ENCODE measurements at regions not wholly inside any gene's neighbourhood (a gene's known extent, or its start where the extent isn't known, plus 50 kb on each side); places are given as distances from the start of the nearest gene placed in this dataset.

DNA sequence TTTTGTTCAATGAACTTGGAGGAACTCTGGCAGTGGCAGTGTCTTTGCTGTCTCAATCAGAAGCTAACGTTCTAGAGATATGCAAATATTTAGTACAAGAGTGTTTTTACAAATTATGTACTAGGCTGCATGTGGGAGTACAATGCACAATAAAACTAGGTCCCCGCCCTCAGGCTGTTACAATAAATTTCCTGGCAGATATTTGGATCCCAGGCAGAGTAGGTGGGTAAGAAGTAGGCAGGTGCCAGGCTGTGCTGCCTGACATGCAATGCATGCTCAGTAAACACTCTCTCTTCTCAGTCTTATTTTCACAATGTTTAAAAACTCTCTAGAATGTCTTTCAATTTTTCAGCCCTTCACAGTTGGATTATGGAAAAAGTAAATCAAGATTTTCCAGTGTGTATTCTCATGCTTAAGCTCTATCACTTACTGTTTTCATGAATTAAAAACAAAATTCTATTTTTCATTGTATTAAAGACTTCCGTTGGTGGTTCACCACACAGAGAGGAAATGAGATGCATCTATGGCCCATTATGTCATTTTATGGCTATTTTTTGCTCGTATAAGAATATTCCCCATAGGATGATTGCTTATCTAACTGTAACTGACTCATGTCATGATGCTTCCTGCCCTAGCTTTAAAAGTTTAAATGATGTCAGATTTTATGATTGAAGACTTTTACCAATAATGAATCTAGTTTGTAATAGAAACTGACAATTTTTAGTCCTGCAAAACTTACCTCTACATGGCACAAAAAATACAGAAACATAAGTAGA is 346.1 kb downstream of the RND3 start:
- DNase-seq (ENCODE audit: low spot score in 2 of 2): no peak
- FAIRE-seq: no peak

DNA sequence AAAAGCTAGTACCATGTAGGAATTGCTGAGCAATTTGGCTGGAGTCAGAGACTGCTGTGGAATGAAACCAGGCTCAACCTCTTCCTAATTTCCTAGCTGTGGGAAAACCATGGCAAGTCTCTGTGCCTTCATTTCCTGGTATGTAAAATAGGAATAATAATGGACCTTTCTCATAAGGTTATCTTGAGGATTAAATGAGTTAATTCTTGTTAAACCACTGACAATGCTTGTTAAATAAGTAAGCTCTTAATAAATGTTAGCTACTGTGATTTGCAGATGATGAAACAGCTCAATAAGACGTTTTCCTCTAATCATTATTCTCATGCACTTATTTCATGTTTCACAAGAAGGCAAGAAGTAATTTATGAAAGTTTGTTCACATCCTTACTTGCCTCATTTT is 346.7 kb downstream of the RND3 start:
- no peak for DNase-seq (ENCODE audit: low spot score in 2 of 2)
- FAIRE-seq: no peak

DNA sequence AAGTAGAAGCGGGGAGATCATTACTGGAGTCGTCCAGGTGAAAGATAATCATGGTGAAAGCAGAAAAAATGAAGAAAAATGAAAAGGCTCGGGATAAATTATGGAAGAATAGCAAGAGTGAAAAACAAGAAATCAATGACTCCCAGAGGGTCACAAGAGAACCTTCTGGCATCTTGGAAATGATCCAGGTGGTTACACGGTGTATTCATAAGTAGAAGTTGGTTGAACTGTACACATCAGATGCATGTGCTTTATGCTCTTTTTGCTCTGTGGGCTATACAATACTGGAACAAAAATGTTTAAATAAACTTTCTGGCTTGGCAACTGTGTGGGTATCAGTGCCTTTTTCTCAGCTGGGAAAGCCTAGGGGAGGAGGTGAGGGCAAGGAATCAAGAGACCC is 348.9 kb downstream of the RND3 start:
- FAIRE-seq: no peak
- DNase-seq (ENCODE audit: low spot score in 2 of 2): no peak

DNA sequence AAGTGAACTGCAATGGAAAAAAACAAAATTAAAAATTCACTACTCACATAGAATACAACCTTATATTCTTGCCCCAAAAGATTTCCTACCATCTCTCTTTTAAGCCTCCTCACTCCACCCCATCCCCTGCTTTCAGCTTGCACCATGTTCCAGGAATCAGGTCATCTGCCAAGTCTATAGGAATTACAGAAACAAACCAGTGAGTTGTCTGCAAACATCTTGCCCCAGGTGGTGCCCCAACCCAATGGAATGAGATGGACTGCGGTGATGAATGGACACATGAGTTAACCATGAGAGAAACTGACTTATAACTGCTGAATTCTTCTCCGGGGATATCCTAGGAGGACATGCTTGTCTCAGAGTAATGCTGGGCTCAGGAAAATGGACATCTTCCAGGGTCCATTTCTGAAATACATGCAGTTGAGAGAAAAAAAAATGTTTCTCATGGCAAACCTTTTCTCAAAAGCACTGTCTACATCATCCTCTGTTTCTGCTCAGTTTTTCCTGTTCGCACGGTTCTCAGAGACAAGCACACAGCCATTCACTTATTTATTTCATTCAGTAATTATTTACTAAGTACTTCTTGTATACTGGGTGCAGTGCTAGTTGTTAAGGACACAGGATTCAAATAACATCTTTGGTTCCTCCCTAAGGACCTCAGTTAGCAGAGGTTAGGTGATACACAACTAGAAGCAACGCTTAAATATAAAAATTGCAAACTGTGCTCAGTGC is 350.0 kb downstream of the RND3 start:
- no peak for FAIRE-seq
- DNase-seq (ENCODE audit: low spot score in 2 of 2): no peak

DNA sequence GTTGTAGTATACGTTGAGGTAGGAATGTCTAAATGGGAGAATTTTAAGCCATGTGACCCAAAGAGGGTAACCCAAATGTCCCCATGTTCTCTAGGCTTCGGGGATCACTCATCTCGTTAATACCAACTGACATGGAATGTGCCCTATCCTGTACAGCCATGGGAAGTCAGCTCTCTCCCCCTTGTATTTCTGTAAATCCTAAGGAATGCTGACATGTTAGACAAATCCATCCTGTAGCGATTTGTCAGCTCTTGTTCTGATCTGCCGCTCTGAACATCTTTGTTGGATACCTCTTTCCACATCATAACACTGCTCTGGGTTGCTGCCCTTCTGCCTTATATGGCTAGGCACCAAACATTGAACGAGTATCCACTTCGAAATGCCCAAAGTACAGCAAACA is 350.6 kb downstream of the RND3 start:
- no peak for FAIRE-seq
- DNase-seq (ENCODE audit: low spot score in 2 of 2): no peak

DNA sequence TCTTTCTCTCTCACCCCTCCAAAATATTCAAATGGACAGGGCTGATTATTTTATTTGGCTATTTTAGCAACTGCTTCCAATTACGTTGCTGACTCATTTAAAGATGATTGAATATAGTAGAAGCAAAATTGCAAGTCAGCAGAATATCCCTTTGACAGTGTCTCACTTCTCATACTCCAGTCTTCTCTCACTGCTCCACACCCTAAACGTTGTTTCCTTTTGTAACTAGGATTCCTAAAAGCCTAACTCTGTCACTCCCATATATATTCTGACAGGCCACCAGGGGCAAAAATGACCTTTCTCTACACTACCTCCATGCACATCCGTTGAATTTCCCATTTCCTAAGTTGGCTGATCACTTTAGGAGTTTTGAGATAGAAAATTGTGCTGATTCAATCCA is 351.1 kb downstream of the RND3 start:
- FAIRE-seq (no peak), DNase-seq (ENCODE audit: low spot score in 2 of 2) (no peak)

DNA sequence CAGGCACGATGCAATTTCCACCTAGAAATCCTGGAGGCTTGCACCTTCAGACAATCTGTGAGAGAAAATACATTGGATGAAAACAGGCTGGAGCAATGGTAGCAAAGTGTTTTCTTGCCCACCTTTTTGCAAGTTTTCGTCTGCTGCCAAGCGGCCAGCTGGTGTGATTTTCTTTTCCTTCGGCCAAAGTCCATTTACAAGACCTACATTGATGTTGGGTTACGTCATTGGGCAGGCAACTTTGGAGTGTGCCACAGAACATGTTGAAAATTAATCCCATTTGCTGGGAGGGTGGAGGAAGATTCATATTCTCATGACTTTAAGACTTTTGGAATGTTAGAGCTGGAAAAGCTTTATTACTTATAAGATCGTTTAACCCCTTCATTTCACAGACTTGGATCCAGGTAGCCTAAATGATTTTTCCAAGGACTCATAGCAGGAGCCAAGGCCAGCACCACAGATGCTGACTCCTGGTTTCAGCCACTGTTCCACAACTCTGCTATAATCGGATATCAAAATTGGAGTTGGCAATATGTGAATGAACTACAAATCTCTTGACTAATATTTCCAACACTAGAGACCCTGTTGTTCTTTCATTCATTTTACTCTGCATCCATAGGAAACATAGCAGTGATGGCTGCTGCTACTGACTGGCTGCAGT is 352.1 kb downstream of the RND3 start:
- FAIRE-seq: no peak
- DNase-seq (ENCODE audit: low spot score in 2 of 2): no peak

DNA sequence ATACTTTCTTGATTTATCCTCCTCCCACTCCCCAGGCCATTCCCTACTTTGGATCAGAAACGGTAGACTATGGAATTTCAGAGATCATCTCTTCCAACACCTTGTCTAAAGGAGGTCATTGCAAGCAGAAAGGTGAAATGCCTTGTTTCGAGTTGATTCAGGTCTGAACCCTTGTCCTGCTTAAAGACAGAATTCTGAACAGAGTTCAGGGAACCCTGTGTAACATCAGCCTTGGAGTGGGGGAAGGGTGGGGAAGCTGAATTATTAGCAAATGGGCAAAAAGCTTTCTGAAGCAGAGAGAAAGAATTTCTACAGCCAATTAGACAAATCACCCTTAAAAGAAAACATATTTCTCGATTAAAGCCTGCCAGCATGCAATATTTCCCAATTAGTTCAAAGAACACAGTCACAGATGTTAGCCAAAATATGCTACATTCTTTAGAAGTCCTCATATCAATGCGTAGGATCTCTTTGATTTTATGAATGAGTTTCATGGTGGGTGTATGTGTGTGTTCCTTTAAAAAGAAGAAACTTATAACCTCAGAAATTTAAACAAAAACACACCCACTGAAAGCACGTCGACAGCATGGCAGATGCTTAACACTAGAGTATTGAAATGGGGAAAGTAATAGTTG is 353.1 kb downstream of the RND3 start:
- no peak for FAIRE-seq

DNA sequence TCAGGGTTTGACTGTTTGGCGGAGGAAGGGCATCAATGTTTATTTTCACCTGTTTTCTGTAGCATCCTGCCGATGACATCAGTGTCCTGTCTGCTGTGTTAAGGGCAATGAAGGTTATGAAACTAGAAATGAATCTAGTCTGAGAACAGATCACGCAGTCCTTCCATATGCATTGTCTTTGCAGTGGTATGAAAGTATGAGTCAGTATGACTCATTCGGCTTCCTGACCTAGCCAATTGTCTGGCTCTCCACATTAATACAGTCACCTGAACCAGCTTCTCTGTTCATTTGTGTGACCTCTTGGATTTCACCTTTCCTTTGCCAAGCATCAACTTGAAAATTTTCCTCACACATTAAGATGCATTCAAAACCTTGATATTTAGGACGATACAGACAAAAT is 353.8 kb downstream of the RND3 start:
- DNase-seq (ENCODE audit: low spot score in 2 of 2) (no peak), FAIRE-seq (no peak)

More for the DNA sequence above, 353.1 kb downstream of the RND3 start:
- DNase-seq (ENCODE audit: low spot score in 2 of 2): no peak

DNA sequence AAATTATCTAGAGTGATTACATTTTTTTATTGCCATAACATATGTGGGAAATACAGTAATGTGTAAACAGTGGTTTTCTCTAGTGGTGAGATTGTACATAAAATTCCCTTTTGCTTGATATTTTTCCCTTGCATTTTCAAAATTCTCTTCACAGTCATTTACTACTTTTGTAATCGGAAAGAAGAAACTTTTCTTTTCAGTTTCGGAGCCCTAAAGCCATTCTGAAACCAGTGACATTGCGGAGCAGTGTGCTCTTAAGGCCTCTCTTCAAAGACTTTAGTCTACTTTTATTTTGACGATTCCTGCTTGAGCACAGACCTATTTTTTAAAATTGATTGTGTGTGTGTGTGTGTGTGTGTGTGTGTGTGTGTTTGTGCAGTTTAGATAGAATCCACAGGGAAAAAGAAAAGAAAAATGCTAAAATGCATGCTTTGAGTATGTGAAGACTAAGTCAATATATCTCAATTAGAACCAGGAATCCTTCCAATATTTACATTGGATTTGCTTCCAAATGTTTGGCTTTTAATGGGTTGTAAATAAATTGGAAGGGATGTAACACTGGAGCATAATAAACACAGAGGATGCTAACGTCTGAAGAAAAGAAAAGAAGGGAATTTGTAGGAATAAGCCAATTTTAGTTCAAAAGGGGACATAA is 357.4 kb downstream of the RND3 start:
- no peak for DNase-seq (ENCODE audit: low spot score in 2 of 2)
- no peak for FAIRE-seq

DNA sequence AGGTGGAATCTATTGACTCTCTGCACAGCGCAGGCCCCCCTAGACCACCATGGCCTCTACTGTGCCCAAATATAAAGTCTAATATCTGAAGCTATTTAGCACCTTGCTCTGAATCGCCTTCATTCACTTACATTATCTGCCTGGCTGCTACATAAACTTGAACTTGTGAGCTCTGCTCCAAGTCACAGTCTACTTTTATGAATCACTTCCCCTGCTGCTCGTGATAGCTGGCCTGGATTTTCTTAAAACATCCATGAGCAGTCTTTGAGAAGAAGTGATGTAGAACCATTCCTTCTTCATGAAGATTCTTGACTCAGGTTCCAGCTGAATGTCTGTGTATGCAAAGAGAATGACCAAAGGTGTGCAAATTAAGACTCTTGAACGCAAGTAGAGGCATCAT is 359.5 kb downstream of the RND3 start:
- no peak for FAIRE-seq

DNA sequence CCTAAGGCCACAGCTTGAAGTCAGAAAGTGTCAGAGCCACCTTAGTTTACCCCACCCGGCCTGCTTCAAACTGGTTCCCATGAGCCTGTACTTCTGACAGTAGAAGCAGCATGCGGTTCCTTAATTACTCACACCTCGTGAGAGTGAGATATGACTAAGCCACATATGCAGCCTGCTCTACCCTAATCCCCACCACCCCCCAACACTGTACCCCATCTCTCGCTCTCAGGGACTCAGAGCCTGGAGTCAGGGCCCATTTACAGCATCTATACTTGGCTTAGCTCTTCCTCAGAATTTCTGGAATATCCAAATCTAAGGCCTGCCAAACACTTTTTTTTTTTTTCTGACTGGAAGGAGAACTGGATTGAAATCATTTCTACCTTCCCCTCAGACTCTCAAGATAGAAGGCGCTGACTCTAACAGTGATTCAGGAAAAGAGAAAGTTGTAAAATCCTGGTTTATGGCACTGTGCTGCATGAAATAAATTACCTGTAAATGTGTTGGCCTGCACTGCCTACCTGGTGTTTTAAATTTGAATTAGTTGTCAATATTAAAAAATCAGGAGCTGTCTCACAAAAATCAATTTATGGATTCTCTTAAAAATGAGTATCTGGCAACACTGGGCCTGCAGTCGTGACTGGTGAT is 360.0 kb downstream of the RND3 start:
- FAIRE-seq: no peak
- DNase-seq (ENCODE audit: low spot score in 2 of 2): no peak

More for the DNA sequence above, 359.5 kb downstream of the RND3 start:
- DNase-seq (ENCODE audit: low spot score in 2 of 2): no peak

DNA sequence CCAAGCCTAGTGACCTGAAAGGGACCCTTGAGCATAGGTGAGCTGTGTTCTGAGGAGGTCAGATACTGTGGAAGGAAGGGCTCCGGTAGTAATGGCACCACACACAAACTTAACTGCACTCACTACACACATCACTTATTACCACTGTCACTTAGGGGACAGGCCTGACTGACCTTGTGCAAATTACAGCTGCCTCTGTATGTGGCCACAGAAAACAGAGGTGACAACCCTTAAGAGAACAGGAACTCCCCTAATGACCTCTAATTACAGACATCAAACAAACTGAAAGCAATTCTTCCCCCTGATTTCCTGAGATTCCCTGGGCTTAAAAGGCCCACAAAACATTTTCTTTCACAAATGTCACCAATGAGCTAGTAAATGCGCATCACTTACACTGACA is 360.6 kb downstream of the RND3 start:
- DNase-seq (ENCODE audit: low spot score in 2 of 2) (no peak), FAIRE-seq (no peak)

DNA sequence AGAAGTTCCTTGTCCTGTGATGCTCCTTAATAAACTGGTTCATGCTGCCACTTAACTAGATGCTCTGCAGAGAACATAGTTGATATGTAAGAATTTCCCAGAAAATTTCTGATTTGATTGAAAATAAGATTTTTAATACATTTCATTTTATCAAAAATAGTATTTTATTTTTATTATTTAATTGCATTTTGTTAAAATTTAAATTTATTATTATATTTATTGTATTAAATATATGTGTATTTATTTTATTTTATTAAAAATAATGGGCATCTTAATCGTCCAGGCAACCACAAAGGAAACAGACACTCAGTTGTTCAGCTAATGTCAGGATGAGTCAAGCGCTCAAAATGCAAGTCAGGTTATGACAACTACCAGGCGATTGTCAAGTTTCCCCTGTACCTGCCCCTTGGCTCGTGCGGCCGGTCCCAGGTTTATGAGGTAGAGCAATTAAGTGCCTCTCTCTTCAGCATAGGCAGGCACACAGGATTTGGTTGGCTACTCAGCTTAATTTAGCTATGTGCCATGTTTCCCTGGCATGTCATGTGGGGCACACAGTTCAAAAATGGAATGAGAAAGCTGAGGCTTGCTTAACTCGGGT is 361.2 kb downstream of the RND3 start:
- peak; percentile 80 for FAIRE-seq
- no peak for DNase-seq (ENCODE audit: low spot score in 2 of 2)

DNA sequence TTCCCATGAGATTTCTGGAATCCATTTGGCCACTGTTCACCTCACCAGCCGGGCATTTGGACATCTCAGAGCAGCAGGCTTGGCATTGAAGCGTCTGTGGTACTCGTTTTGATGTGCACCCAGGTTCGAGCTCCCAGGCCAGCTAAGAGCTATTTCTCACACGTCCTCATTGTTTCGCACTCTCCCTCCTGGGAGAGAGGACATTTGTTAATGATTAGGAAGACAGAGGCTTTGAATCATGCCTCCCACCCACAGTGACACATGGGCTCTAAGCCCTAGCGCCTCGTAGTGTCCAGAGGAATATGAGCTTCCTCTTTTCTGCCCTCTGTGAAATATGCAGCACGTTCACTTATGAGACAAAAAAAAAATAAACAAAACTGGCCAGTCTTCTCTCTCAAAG is 361.8 kb downstream of the RND3 start:
- DNase-seq (ENCODE audit: low spot score in 2 of 2): no peak

DNA sequence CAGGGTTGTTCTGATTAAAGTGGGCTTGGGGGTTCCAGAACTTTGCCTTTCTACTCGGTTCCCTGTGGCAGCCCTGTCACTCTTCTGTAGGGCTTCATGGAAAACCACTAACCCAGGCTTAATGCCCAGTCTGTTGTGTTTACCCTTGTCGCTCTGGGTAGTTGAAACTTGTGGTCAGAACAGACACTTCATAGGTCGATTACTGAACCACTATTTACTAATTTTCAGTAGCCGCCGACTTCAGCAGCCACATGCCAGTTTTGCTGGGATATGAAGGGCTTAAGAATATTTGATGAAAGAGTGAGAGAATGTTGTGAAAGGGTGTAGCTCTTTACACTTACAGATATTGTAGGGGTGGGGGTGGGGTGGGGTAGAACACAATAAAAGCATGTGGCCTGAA is 362.3 kb downstream of the RND3 start:
- DNase-seq (ENCODE audit: low spot score in 2 of 2): no peak
- FAIRE-seq: no peak

More for the DNA sequence above, 361.8 kb downstream of the RND3 start:
- no peak for FAIRE-seq

DNA sequence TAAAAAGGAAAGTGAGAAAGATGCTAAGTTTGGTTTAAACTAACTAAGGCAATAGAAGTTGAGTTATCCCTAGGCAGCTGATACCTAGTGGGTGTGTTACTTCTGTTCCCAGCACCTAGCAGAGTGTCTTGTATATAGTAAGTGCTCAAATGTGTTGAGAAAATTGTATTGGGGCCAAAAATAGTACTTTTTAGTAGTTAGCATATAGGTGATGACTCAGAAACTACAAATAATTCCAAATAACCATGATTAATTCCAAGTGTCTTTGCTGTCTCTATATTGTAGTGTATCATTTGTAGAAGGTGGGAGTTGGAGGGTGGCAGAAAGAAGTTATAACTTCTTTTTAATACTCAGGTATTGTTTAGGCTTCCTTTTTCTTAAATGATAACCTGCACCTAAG is 362.7 kb downstream of the RND3 start:
- FAIRE-seq (no peak), DNase-seq (ENCODE audit: low spot score in 2 of 2) (no peak)

DNA sequence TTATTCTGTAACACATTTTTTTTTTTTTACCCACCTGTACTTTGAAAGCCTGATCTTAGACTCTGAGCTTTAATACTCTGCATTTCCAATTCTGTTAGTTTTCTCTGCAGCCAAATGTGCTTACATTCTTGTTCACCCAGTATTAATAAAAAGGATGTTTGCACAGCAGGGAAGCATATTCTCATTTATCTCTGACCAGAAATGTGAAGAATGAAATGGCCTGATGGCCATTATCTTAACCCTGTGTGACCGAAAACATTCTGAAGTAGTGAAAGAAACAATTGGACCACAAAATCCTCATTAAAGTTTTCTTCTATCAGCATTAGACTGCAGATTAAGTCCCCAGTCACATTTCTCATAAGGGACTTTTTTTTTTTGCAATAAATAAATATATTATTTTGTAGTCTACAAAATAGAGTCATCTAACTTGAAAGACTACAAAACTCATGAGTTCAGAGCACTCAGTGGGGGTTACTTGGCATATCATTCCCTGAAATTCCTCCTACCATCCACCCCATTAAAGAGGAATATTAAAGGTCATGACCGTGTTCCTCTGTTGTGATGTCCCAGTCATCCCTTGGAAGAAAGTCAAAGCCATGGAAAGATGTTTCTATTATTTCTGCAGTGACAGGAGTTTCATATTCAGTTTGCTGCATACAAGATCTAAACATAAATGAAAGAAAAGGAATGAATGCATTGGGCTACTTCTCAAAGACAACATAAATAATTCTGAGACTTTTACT is 364.4 kb downstream of the RND3 start:
- DNase-seq (ENCODE audit: low spot score in 2 of 2): no peak
- FAIRE-seq: no peak

DNA sequence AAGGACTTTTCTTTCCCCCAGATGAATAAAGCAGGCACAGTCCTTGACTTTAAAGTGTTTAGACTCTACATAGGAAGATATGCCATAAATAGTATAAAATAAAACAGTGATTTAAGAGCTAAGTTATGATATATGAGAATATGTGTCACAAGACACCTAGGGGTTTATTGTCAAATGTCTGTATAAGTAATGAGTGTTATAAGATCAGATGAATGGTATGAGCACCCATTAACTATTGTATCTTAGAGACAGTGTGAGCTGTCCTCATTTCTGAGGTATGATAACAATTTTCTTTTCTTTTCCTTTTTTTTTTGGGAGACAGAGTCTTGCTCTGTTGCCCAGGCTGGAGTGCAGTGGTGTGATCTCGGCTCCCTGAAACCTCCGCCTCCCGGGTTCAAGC is 365.3 kb downstream of the RND3 start:
- FAIRE-seq: no peak
- no peak for DNase-seq (ENCODE audit: low spot score in 2 of 2)
